CD4-positive, alpha-beta T cell treated with Interleukin-17A for 4 hours (primary cell): ENCODE measurements at regions not wholly inside any gene's neighbourhood (a gene's known extent, or its start where the extent isn't known, plus 50 kb on each side); places are given as distances from the start of the nearest gene placed in this dataset.
"Not testable (repeated sequence)": the region's sequence is repeated elsewhere in the genome, so short reads cannot be mapped to it uniquely, and the experiment has no call there.

Experiments used
- DNase-seq: peaks from one replicate; pipeline ENCODE4 v3.0.0-alpha.2; 2020; ENCODE audit warnings: mixed read lengths

GRCh38 chr9:33740958-33741357 lies 54.4 kb upstream of the PRSS3 start:
- DNase-seq = not testable (repeated sequence)

GRCh38 chr9:33742051-33742450 lies 53.3 kb upstream of the PRSS3 start:
- no peak for DNase-seq

DNA sequence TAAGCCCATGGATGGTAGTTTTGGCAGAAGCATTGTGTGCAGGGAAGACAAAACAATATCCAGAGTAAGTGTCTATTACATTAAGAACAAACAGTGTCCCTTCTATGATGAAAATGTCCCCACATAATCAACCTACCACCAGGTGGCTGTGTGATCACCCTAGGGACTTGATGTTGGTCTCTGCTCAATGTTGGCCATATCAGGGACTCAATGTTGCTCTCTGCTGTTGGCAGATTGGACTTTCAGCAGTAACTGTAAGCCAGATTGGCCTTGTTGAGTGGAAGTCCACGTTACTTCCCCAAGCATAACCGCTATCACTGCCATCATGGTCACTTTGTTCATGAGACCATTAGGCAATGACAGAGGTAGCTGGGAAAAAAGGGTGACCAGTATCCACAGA lies 52.8 kb upstream of the PRSS3 start:
- DNase-seq = no peak
